Smooth muscle cell (in vitro differentiated cells): ENCODE measurements at regions not wholly inside any gene's neighbourhood (a gene's known extent, or its start where the extent isn't known, plus 50 kb on each side); places are given as distances from the start of the nearest gene placed in this dataset.

Experiments
- DNase-seq: peaks from one replicate; lab custom pipeline; 2025; ENCODE audit not compliant: unreplicated experiment; lab: John Stamatoyannopoulos, UW
- H2AFZ ChIP-seq: fragments of 200-600 bp; sonication (generic); 2 replicates; pipeline ENCODE4 v1.6.0; 2016; ENCODE audit warnings: antibody characterized with exemption, low read depth, mild to moderate bottlenecking
- H3F3A ChIP-seq: fragments of 200-600 bp; sonication (generic); 2 replicates; pipeline ENCODE4 v1.6.0; 2017; ENCODE audit warnings: antibody characterized with exemption, low read depth
- H3K27ac ChIP-seq: fragments of 200-600 bp; sonication (generic); 2 replicates; pipeline ENCODE4 v1.5.1; 2016; ENCODE audit warnings: low read depth, mild to moderate bottlenecking
- H3K27me3 ChIP-seq: fragments of 200-600 bp; sonication (generic); 2 replicates; pipeline ENCODE4 v1.6.1; 2016; ENCODE audit warnings: low read depth, mild to moderate bottlenecking
- H3K36me3 ChIP-seq: fragments of 200-600 bp; sonication (generic); 2 replicates; pipeline ENCODE4 v1.5.1; 2016; ENCODE audit warnings: low read depth
- H3K4me1 ChIP-seq: fragments of 200-600 bp; sonication (generic); 2 replicates; pipeline ENCODE4 v1.5.1; 2016; ENCODE audit warnings: low read depth
- H3K4me2 ChIP-seq: fragments of 200-600 bp; sonication (generic); 2 replicates; pipeline ENCODE4 v1.6.0; 2016; ENCODE audit warnings: mild to moderate bottlenecking
- H3K4me3 ChIP-seq: fragments of 200-600 bp; sonication (generic); 2 replicates; pipeline ENCODE4 v1.5.1; 2016; ENCODE audit warnings: mild to moderate bottlenecking
- H3K79me2 ChIP-seq: fragments of 200-600 bp; sonication (generic); 2 replicates; pipeline ENCODE4 v1.6.0; 2016; ENCODE audit warnings: low read depth, mild to moderate bottlenecking
- H3K9ac ChIP-seq: fragments of 200-600 bp; sonication (generic); 2 replicates; pipeline ENCODE4 v1.6.0; 2016; ENCODE audit warnings: low read depth
- H3K9me3 ChIP-seq: fragments of 200-600 bp; sonication (generic); replicated peaks from 2 replicates; pipeline ENCODE4 v1.5.1; 2016; ENCODE audit warnings: low read depth
- H4K20me1 ChIP-seq: fragments of 200-600 bp; sonication (generic); 2 replicates; pipeline ENCODE4 v1.6.0; 2016; ENCODE audit warnings: low read depth
- CTCF ChIP-seq: fragments of 200-600 bp; sonication (generic); IDR thresholded peaks from 2 replicates; pipeline ENCODE4 v1.5.1; 2017; ENCODE audit warnings: borderline replicate concordance, mild to moderate bottlenecking, antibody characterized with exemption; ENCODE audit not compliant: insufficient read depth, poor library complexity, severe bottlenecking
- WGBS: methylation state at CpG from one replicate; pipeline ENCODE4 v1.1.7; 2016; ENCODE audit warnings: low lambda C conversion rate; 5-methylcytosine and 5-hydroxymethylcytosine counted together

GRCh38 chr5:39711821-39712220 lies 287.0 kb upstream of the DAB2 start:
- no peak overlapping the region for H3K4me3 ChIP-seq
- H4K20me1 ChIP-seq, result no peaks in the 10 kb centered on the region
- no peak for TF ChIP-seq CTCF
- no peak for DNase-seq
- H2AFZ ChIP-seq, result no peak overlapping the region
- H3F3A ChIP-seq, result peaks cover 9% of the 10 kb centered on the region
- no peaks in the 10 kb centered on the region for H3K27me3 ChIP-seq
- no peaks in the 10 kb centered on the region for H3K36me3 ChIP-seq
- no peaks in the 10 kb centered on the region for H3K4me1 ChIP-seq
- H3K4me2 ChIP-seq, result no peak overlapping the region
- H3K9ac ChIP-seq, result no peak overlapping the region
- H3K27ac ChIP-seq, result no peak overlapping the region
- no peaks in the 10 kb centered on the region for H3K79me2 ChIP-seq
- H3K9me3 ChIP-seq, result no peaks in the 10 kb centered on the region

DNA sequence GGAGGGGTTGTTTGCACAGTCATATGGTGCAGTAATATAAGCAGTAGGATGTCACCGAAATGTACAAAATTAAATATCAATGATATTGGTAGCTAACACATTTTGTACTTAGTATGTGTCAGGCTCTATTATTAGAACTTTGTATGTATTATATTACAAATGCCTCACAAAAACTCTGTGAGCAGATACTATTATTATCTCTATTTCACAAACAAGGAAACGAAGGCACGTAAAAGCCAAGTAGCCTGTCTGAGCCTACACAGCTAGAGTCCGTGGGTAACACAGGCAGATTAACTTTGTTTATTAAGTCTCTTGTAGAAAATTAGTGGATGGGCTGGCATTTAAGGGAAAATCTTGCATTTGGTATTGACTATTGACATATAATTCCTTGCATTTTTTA lies 284.3 kb upstream of the DAB2 start:
- no peak overlapping the region for H2AFZ ChIP-seq
- TF ChIP-seq CTCF, result no peak

GRCh38 chr5:39702928-39703327 lies 278.1 kb upstream of the DAB2 start:
- no peak for DNase-seq
- H3K4me1 ChIP-seq, result no peaks in the 10 kb centered on the region
- no peaks in the 10 kb centered on the region for H3F3A ChIP-seq
- no peaks in the 10 kb centered on the region for H3K79me2 ChIP-seq
- no peak overlapping the region for H3K27ac ChIP-seq
- no peak for TF ChIP-seq CTCF
- no peak overlapping the region for H3K4me3 ChIP-seq
- H3K36me3 ChIP-seq, result no peaks in the 10 kb centered on the region
- H3K4me2 ChIP-seq, result no peak overlapping the region
- no peaks in the 10 kb centered on the region for H3K9me3 ChIP-seq
- H4K20me1 ChIP-seq, result no peaks in the 10 kb centered on the region
- H3K9ac ChIP-seq, result no peak overlapping the region
- no peak overlapping the region for H2AFZ ChIP-seq
- WGBS, result 52% methylated on average over 3 of the region's 3 CpGs
- H3K27me3 ChIP-seq, result no peaks in the 10 kb centered on the region

More for the DNA sequence above, 284.3 kb upstream of the DAB2 start:
- Histone ChIP-seq H3K27me3 (no peaks in the 10 kb centered on the region), H3K4me3 (no peak overlapping the region), H3K79me2 (no peaks in the 10 kb centered on the region), H3K4me1 (no peaks in the 10 kb centered on the region), H3K4me2 (peak overlapping the region; percentile 33), H3K27ac (no peak overlapping the region), H3K36me3 (no peaks in the 10 kb centered on the region), H3F3A (peaks cover 9% of the 10 kb centered on the region), H3K9ac (no peak overlapping the region), H4K20me1 (no peaks in the 10 kb centered on the region), H3K9me3 (no peaks in the 10 kb centered on the region)
- 44% methylated on average over 4 of the region's 4 CpGs for WGBS
- no peak for DNase-seq

DNA sequence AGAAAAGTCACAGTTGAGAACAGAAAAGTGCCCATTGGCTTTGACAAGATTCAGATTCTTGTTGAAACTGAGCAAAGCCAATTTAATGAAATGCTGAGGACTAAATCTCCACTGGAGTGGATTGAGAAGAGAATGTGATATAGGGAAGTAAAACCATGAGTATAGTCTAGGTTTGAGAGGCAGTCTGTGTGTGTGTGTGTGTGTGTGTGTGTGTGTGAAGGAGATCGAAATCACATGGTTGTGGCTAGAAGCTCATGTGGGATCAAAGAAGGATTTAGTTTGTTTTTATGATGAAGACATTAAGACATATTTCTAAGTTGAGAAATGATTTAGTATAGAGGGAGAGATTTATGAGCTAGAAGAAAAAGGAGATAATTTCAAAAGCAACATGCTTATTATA lies 275.7 kb upstream of the DAB2 start:
- Histone ChIP-seq H3K27ac (peak overlapping the region; percentile 19), H3K4me3 (no peak overlapping the region), H3F3A (no peaks in the 10 kb centered on the region), H4K20me1 (no peaks in the 10 kb centered on the region), H3K79me2 (no peaks in the 10 kb centered on the region), H2AFZ (no peak overlapping the region), H3K4me1 (no peaks in the 10 kb centered on the region), H3K36me3 (no peaks in the 10 kb centered on the region), H3K9ac (no peak overlapping the region), H3K27me3 (no peaks in the 10 kb centered on the region), H3K9me3 (no peaks in the 10 kb centered on the region), H3K4me2 (no peak overlapping the region)
- TF ChIP-seq CTCF, result no peak
- WGBS, result 39% methylated on average over 1 of the region's 1 CpG
- no peak for DNase-seq
